ENCODE measurements at regions not wholly inside any gene's neighbourhood (a gene's known extent, or its start where the extent isn't known, plus 50 kb on each side); places are given as distances from the start of the nearest gene placed in this dataset.

- Mint-ChIP-seq H3K4me1 (ENCODE audit: unreplicated experiment) (peaks cover 16% of the 10 kb centered on the region), H3K27me3 (peaks cover 32% of the 10 kb centered on the region), H3K9me3 (no peaks in the 10 kb centered on the region), H3K4me3 (no peak overlapping the region), H3K36me3 (no peaks in the 10 kb centered on the region), H3K27ac (no peak overlapping the region)
- DNase-seq (ENCODE audit: extremely low spot score, unreplicated experiment), result no peak
- TF ChIP-seq CTCF (conservative IDR thresholded peaks at IDR 0.05), result no peak
These were observed 290.2 kb downstream of the HLX start for GRCh38 chr1:221169447-221169889.

- H3K4me3 Mint-ChIP-seq, result no peak overlapping the region
- no peak for TF ChIP-seq CTCF (conservative IDR thresholded peaks at IDR 0.05)
- H3K27me3 Mint-ChIP-seq, result peaks cover 34% of the 10 kb centered on the region
- no peak overlapping the region for H3K27ac Mint-ChIP-seq
- no peaks in the 10 kb centered on the region for H3K9me3 Mint-ChIP-seq
- H3K4me1 Mint-ChIP-seq (ENCODE audit: unreplicated experiment), result peaks cover 16% of the 10 kb centered on the region
- H3K36me3 Mint-ChIP-seq, result no peaks in the 10 kb centered on the region
- no peak for DNase-seq (ENCODE audit: extremely low spot score, unreplicated experiment)
These were observed 290.9 kb downstream of the HLX start for GRCh38 chr1:221170171-221170570.

- Mint-ChIP-seq H3K4me3 (no peak overlapping the region), H3K27ac (no peak overlapping the region), H3K36me3 (no peaks in the 10 kb centered on the region), H3K9me3 (no peaks in the 10 kb centered on the region), H3K27me3 (peaks cover 37% of the 10 kb centered on the region), H3K4me1 (ENCODE audit: unreplicated experiment) (peaks cover 9% of the 10 kb centered on the region)
- TF ChIP-seq CTCF (conservative IDR thresholded peaks at IDR 0.05), result no peak
- DNase-seq (ENCODE audit: extremely low spot score, unreplicated experiment), result no peak
These were observed 292.5 kb downstream of the HLX start for GRCh38 chr1:221171768-221172167.

- no peak for TF ChIP-seq CTCF (conservative IDR thresholded peaks at IDR 0.05)
- no peaks in the 10 kb centered on the region for H3K36me3 Mint-ChIP-seq
These were observed 293.6 kb downstream of the HLX start for GRCh38 chr1:221172841-221173240.

GRCh38 chr1:221174330-221174993, 295.2 kb downstream of the HLX start:
- H3K36me3 Mint-ChIP-seq, result no peaks in the 10 kb centered on the region
- H3K27ac Mint-ChIP-seq, result no peak overlapping the region
- no peak for DNase-seq (ENCODE audit: extremely low spot score, unreplicated experiment)
- no peaks in the 10 kb centered on the region for H3K9me3 Mint-ChIP-seq
- TF ChIP-seq CTCF (conservative IDR thresholded peaks at IDR 0.05), result no peak
- H3K4me3 Mint-ChIP-seq, result no peak overlapping the region
- H3K4me1 Mint-ChIP-seq (ENCODE audit: unreplicated experiment), result peaks cover 6% of the 10 kb centered on the region
- peaks cover 31% of the 10 kb centered on the region for H3K27me3 Mint-ChIP-seq

More at GRCh38 chr1:221172841-221173240, 293.6 kb downstream of the HLX start:
- no peaks in the 10 kb centered on the region for H3K9me3 Mint-ChIP-seq
- no peak overlapping the region for H3K27ac Mint-ChIP-seq
- peaks cover 32% of the 10 kb centered on the region for H3K27me3 Mint-ChIP-seq
- peaks cover 9% of the 10 kb centered on the region for H3K4me1 Mint-ChIP-seq (ENCODE audit: unreplicated experiment)
- no peak for DNase-seq (ENCODE audit: extremely low spot score, unreplicated experiment)
- H3K4me3 Mint-ChIP-seq, result no peak overlapping the region

Measured in type B pancreatic cell (in vitro differentiated cells).